ENCODE measurements at regions not wholly inside any gene's neighbourhood (a gene's known extent, or its start where the extent isn't known, plus 50 kb on each side); places are given as distances from the start of the nearest gene placed in this dataset.

- no peak for TF ChIP-seq CTCF (IDR thresholded peaks at IDR 0.05)
- TF ChIP-seq POLR2A (IDR thresholded peaks at IDR 0.05), result no peak
These were observed 257.5 kb upstream of the TCF21 start for GRCh38 chr6:133631421-133631820.

Data from adrenal gland (tissue), 5 donors.